Neural cell (in vitro differentiated cells): ENCODE measurements at regions not wholly inside any gene's neighbourhood (a gene's known extent, or its start where the extent isn't known, plus 50 kb on each side); places are given as distances from the start of the nearest gene placed in this dataset.

ENCODE experiments used
- CTCF ChIP-seq: fragments of 450-650 bp; IDR thresholded peaks from 2 replicates; pipeline ENCODE4 v1.5.1; 2014; ENCODE audit warnings: antibody characterized with exemption, mild to moderate bottlenecking, moderate library complexity; ENCODE audit not compliant: poor library complexity, severe bottlenecking
- EP300 ChIP-seq: fragments of 450-650 bp; conservative IDR thresholded peaks from 2 replicates; pipeline ENCODE4 v1.6.1; 2014; ENCODE audit warnings: antibody characterized with exemption, mild to moderate bottlenecking, moderate library complexity; ENCODE audit not compliant: poor library complexity, severe bottlenecking
- EZH2 ChIP-seq: fragments of 200-600, 300-800 bp; shearing (Covaris generic), sonication (generic); IDR thresholded peaks from 2 replicates; pipeline ENCODE4 v1.6.1; 2014; ENCODE audit warnings: antibody characterized with exemption, low read length, borderline replicate concordance, mild to moderate bottlenecking; ENCODE audit not compliant: insufficient read depth, poor library complexity, severe bottlenecking
- MXI1 ChIP-seq: fragments of 450-650 bp; conservative IDR thresholded peaks from 2 replicates; pipeline ENCODE4 v1.6.1; 2014; ENCODE audit warnings: antibody characterized with exemption, mild to moderate bottlenecking; ENCODE audit not compliant: poor library complexity, severe bottlenecking
- POLR2AphosphoS5 ChIP-seq: IDR thresholded peaks from 2 replicates; pipeline ENCODE4 v1.6.1; 2012
- RAD21 ChIP-seq: fragments of 450-650 bp; conservative IDR thresholded peaks from 2 replicates; pipeline ENCODE4 v1.6.1; 2014; ENCODE audit warnings: antibody characterized with exemption, mild to moderate bottlenecking, moderate library complexity
- TF ChIP-seq, protein P1 (sequence below): IDR thresholded peaks from 2 replicates; pipeline ENCODE4 v1.6.1; 2012; ENCODE audit warnings: borderline replicate concordance

GRCh38 chr6:43837507-43837906, 67.5 kb downstream of the VEGFA start:
- TF ChIP-seq CTCF (no peak), EZH2 (no peak), POLR2AphosphoS5 (no peak), RAD21 (no peak), EP300 (no peak), MXI1 (no peak)
- TF ChIP-seq, protein P1, sequence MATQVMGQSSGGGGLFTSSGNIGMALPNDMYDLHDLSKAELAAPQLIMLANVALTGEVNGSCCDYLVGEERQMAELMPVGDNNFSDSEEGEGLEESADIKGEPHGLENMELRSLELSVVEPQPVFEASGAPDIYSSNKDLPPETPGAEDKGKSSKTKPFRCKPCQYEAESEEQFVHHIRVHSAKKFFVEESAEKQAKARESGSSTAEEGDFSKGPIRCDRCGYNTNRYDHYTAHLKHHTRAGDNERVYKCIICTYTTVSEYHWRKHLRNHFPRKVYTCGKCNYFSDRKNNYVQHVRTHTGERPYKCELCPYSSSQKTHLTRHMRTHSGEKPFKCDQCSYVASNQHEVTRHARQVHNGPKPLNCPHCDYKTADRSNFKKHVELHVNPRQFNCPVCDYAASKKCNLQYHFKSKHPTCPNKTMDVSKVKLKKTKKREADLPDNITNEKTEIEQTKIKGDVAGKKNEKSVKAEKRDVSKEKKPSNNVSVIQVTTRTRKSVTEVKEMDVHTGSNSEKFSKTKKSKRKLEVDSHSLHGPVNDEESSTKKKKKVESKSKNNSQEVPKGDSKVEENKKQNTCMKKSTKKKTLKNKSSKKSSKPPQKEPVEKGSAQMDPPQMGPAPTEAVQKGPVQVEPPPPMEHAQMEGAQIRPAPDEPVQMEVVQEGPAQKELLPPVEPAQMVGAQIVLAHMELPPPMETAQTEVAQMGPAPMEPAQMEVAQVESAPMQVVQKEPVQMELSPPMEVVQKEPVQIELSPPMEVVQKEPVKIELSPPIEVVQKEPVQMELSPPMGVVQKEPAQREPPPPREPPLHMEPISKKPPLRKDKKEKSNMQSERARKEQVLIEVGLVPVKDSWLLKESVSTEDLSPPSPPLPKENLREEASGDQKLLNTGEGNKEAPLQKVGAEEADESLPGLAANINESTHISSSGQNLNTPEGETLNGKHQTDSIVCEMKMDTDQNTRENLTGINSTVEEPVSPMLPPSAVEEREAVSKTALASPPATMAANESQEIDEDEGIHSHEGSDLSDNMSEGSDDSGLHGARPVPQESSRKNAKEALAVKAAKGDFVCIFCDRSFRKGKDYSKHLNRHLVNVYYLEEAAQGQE: no peak
